ENCODE measurements at regions not wholly inside any gene's neighbourhood (a gene's known extent, or its start where the extent isn't known, plus 50 kb on each side); places are given as distances from the start of the nearest gene placed in this dataset.

GRCh38 chr3:34152656-34153055 is 354.2 kb downstream of the PDCD6IP start:
- no peak overlapping the region for H3K27ac ChIP-seq
- no peak for ATAC-seq
- H3K36me3 ChIP-seq: no peaks in the 10 kb centered on the region
- WGBS, 4 donors: 75 to 91% (median 85%) methylated on average over 5 of the region's 5 CpGs
- no peaks in the 10 kb centered on the region for H3K27me3 ChIP-seq
- intact Hi-C loops (cut with DNase I): no loop called here
- TF ChIP-seq POLR2A (IDR thresholded peaks at IDR 0.05): no peak
- no peak for TF ChIP-seq CTCF (IDR thresholded peaks at IDR 0.05)
- H3K4me1 ChIP-seq: peaks cover 0 to 6% (median 0%) of the 10 kb centered on the region in 12 donors
- H3K9me3 ChIP-seq: no peaks in the 10 kb centered on the region
- H3K4me3 ChIP-seq: no peak overlapping the region
- no peak for DNase-seq

GRCh38 chr3:34155108-34155507 is 356.7 kb downstream of the PDCD6IP start:
- H3K27ac ChIP-seq: no peak overlapping the region
- H3K4me1 ChIP-seq: peaks cover 0 to 6% (median 0%) of the 10 kb centered on the region in 12 donors
- ATAC-seq (no peak), DNase-seq (no peak)
- no peaks in the 10 kb centered on the region for H3K36me3 ChIP-seq
- TF ChIP-seq CTCF (IDR thresholded peaks at IDR 0.05) (no peak), POLR2A (IDR thresholded peaks at IDR 0.05) (no peak)
- no peaks in the 10 kb centered on the region for H3K9me3 ChIP-seq
- no peaks in the 10 kb centered on the region for H3K27me3 ChIP-seq
- no peak overlapping the region for H3K4me3 ChIP-seq
- 0 to 57% (median 0%) methylated on average over 1 of the region's 1 CpG; no CpG with 5 or more reads in 1 of the 4 donors for WGBS, 4 donors
- intact Hi-C loops (cut with DNase I): no loop called here

GRCh38 chr3:34155666-34156065 is 357.2 kb downstream of the PDCD6IP start:
- no peak for ATAC-seq
- Histone ChIP-seq H3K27ac (no peak overlapping the region), H3K27me3 (no peaks in the 10 kb centered on the region), H3K36me3 (no peaks in the 10 kb centered on the region), H3K4me3 (no peak overlapping the region), H3K9me3 (no peaks in the 10 kb centered on the region), H3K4me1 (peaks cover 0 to 6% (median 0%) of the 10 kb centered on the region in 12 donors)
- intact Hi-C loops (cut with DNase I): no loop called here
- 56 to 75% (median 67%) methylated on average over 2 of the region's 2 CpGs for WGBS, 4 donors
- TF ChIP-seq POLR2A (IDR thresholded peaks at IDR 0.05): no peak
- no peak for TF ChIP-seq CTCF (IDR thresholded peaks at IDR 0.05)
- DNase-seq: no peak

GRCh38 chr3:34157491-34157890 is 359.1 kb downstream of the PDCD6IP start:
- TF ChIP-seq POLR2A (IDR thresholded peaks at IDR 0.05): no peak
- TF ChIP-seq CTCF (IDR thresholded peaks at IDR 0.05): no peak
- Histone ChIP-seq H3K9me3 (no peaks in the 10 kb centered on the region), H3K4me3 (no peak overlapping the region), H3K27ac (no peak overlapping the region), H3K36me3 (no peaks in the 10 kb centered on the region), H3K27me3 (no peaks in the 10 kb centered on the region), H3K4me1 (peaks cover 0 to 6% (median 0%) of the 10 kb centered on the region in 12 donors)
- no peak for DNase-seq
- intact Hi-C loops (cut with DNase I): no loop called here
- ATAC-seq: no peak
